ENCODE measurements at regions not wholly inside any gene's neighbourhood (a gene's known extent, or its start where the extent isn't known, plus 50 kb on each side); places are given as distances from the start of the nearest gene placed in this dataset.
"Not testable (repeated sequence)": the region's sequence is repeated elsewhere in the genome, so short reads cannot be mapped to it uniquely, and the experiment has no call there.

DNA sequence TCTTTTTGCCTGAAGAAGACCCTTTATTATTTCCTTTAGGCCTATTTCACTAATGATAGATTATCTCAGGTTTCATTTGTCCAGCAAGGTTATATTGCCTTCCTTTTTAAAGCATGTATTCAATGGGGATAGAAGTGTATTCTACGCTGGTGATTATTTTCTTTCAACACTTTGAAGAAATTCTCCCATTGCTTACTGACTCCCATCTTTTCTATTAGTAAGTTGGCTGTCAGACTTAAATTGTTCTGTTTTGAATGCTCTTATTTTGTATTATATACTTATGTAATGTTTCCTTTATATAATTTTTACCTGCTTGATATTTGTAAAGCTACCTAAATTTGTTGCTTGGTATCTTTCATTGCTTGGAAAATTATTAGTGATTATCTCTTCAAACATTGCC, 445.1 kb upstream of the RASGRP1 start:
- no peak for FAIRE-seq

DNA sequence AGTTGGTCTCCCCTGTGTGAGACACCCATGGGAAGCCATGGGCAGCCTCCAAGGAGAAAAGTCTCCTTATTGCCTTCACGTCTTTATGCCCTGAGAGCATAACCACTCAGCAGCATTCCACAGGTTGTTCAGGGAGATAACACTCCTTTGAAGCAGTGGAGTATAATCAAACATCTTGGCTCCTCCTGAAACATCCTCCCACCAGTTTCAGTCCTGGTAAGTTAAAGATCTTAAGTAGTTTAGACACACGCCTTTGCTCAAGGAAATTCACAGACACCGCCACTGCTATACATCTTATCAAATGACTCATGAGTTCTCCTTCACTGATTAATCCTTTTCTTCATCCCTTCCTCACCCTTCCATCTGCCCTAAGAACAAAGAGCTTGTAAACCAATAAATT, 446.5 kb upstream of the RASGRP1 start:
- not testable (repeated sequence) for FAIRE-seq; DNase-seq (ENCODE audit: insufficient read length, low spot score)

More for the DNA sequence above, 445.1 kb upstream of the RASGRP1 start:
- DNase-seq (ENCODE audit: insufficient read length, low spot score), result no peak

DNA sequence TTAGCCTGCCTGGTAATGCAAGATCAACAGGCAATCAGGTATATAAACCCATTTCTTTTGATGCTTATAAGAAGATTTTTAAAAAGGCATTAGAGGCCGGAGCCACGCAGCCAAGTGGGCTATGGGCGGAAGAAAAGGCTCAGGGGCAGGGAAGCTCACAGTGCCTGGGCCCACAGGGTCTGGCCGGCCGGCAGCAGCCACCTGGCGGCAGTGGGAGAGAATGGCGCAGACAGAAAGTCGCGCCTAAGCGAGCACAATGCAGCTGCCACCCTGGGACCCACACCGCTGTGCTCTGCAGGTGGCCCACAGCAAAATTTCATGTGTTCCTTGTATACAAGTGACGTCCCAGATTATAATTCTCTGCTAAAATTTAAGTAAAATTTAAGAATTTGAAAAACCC, 448.6 kb upstream of the RASGRP1 start:
- DNase-seq (ENCODE audit: insufficient read length, low spot score) (no peak), FAIRE-seq (no peak)

DNA sequence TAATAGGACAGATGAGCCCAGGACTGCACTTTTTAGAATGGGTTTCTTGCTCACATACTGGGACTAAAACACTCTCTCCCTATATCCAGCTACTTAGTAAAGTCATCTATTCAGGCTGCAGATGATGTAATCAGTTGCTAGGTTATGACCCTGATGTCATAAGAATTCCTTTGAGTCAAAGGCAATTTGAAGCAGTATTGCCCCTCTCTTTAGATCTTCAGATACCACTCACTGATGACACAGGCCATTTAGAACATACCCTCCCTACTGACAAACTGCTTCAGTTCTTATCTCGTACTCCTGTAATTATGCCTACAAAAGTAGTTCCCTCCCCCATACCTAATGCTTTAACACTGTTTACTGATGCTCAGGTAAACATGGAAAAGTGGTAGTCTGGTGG, 450.1 kb upstream of the RASGRP1 start:
- no peak for FAIRE-seq
- no peak for DNase-seq (ENCODE audit: insufficient read length, low spot score)

DNA sequence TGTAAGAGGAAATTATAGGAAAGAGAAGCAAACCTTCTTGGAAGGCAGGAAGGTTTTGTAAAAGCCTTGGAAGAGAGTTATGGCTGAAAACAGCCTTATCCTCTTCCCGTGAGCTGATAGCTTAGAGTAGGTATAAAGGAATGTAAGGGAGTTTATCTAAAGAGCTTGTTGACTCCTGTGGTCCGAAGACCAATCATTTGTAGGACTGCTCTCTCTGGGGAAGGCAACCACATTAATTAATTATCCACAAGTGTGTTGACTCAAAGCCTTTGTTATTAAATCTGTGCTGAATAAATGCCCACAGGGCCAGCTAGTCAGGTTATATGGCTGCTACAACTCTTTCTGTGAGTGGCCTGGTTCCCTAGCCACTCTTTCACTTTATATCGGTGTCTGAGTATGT, 452.1 kb upstream of the RASGRP1 start:
- DNase-seq (ENCODE audit: insufficient read length, low spot score) (no peak), FAIRE-seq (no peak)

DNA sequence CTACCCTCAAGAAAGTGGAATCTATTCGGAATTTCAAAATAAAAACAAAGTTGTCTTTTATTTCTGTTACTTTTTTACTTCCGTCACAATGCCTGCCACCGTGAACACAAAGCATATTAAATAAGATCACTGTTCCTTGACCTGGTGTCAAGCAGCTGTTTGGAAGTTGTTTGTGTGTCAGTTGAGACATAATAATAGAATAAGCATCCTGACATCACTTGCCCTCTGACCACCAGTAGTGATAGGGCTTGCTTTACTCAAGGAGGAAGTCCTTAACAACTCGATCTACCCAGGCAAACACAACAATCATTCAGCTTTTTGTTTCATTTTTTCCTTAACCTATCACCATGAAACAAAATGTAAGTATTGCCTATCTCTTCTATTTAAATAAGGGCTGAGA, 454.4 kb upstream of the RASGRP1 start:
- DNase-seq (ENCODE audit: insufficient read length, low spot score) (no peak), FAIRE-seq (no peak)

DNA sequence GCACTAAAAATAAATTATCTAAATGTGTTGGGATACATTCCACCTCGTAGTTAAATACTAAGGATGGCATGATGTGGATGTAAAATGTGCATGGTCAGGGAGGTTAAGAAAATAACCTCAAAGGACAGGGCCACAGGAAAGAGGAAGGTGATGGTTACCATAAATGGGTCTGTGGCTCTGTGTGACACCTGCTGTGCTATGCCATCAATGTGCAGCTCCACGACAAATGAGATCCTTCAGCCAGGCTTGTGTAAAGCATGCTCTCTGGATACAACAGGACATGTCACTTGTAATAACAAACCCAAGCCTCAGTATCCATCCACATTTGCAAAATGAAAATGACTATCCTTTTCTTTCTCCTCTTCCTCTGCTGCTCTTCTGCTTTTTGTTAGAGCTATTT, 456.7 kb upstream of the RASGRP1 start:
- DNase-seq (ENCODE audit: insufficient read length, low spot score), result no peak
- FAIRE-seq, result no peak

DNA sequence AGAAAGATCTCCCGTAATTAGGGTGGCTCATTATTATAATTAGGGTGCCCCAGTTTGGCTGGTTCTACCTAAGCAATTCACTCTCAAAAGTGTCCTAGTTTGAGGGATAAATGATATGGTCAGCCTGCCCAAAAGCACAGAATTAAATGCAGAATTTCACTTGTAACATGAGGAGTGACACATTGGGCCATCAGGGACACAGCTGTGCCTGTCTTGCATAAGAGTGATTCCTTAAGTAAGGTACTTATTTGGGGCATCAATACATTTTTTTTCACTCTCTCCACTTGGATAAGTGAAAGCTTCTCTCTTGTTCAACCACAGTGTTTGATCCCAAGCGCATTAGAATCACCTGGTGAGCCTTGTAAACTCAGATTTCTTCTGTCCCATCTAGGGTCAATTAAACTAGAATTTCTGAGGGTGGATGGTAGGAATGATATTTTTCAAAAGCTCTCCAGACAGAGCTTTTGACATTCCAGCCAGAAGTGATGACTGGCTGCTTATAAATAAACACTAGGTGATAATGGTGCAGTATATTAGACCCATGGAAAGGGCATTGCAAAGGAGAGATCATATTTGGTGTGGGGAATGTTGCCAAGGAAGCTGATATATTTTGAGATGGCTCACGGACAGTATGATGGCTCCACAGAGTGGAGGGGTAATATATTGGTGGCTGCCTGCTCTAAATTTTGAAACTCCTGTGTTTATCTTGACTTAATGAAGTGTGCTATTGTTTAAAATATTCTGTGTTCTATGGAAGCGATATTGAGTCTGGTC, 458.1 kb upstream of the RASGRP1 start:
- FAIRE-seq (no peak), DNase-seq (ENCODE audit: insufficient read length, low spot score) (no peak)

DNA sequence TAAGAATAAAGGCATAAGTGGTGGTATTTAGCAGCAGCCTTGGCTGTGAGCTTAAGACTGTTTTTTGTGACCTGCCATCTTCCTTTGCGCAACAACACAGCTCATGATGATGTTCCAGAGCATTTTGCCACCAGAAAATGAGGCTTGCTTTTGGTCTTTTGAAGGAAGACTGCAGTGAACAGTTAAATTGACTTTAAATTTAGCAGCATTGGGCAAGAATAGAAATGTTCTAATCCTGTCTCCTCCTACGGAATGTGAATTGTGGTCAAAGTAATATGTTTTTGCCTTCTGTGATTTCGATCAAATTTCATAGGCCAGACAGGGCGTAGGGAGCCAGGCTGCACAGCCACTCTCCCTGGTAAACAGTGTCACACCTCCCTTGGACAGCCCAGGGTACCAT, 460.7 kb upstream of the RASGRP1 start:
- FAIRE-seq, result no peak
- no peak for DNase-seq (ENCODE audit: insufficient read length, low spot score)

DNA sequence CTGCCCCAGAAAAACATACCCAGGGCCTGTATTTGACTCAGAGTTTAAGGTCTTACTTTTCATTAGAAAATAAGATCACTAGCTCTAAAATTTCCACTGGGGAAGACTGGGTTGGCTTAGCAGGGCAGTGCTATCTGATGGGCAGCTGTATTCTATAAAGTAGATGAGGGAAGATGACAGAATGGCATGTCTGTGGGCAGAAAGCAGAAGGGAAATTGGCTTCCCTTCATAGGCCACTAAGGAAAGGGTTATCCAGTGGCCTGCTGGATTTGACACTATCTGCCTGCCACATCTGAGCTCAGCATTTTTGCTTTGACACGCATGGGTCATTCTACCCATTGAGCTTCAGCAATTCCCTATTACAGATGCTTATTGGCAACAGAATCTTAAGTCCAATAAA, 461.3 kb upstream of the RASGRP1 start:
- FAIRE-seq (no peak), DNase-seq (ENCODE audit: insufficient read length, low spot score) (no peak)

DNA sequence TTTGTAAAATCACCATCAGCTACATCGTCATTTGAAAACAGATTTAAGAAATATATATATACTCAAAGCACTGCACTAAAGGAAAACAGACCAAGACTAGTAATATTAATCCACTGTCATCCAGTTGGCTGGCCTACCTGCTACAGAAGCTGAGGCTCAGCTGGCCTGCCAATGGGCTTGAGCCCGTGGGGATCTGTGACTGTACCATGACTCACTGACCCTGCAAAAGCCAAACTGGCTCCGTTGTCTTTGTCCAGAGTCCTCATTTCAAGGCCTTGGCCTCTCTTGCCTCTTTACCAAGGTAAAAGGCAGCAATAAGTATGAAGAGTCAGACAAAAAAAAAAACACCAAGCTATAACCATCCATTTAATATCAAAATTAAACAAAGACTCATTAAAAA, 463.5 kb upstream of the RASGRP1 start:
- FAIRE-seq (no peak), DNase-seq (ENCODE audit: insufficient read length, low spot score) (no peak)

DNA sequence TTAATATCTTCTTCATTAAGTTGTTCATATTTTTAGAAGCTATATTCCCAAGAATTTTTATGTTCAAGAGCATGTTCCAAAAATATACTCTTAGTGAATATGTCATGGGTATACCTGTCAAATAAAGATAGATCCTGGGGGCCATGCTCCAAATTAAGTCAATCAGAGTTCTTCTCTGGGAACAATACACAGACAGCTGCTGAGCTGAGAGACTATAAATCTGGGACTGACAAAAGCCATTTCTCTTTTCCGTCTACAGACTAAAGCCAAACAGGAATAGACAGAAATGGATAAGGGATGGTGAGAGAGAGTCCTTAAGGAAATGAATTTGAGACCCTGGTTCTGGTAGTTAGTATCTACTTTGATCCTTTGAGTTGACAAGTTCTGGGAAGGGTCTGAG, 465.1 kb upstream of the RASGRP1 start:
- FAIRE-seq, result no peak

DNA sequence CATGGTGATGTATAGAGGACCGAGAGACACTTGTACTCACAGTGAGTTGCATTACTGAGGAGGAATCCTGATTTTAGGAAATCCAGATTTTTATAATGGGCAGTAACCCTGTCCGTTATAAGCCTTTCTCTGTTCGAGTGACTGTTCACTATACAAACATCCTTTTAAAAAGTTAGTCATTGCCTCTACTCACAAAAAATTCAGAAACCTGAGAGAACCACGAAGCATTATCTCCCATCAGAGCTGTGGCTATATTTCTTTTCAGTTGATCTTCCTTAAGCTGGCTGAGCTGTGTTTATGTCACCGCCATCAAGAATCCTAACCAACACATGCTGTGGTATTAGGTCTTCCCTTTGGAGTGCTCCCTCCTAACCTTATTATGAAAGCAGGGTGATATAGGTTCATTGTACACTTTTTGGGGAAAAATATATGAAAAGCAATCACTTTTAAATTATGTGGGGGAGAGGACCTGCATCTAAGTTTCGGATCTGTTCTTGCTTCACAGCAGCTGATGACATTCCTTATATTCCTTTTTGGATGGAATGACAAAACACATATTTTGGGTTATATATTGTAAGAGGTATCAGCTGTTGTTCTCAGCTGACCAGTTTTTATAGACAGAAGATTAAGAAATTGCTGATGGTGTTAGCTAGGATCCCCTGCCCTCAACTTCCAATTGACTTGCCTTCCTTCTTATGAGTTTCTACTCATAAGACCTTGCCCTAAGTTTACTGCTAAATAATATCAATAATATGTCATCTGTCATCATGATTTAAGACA, 465.9 kb upstream of the RASGRP1 start:
- FAIRE-seq (no peak), DNase-seq (ENCODE audit: insufficient read length, low spot score) (no peak)

More for the DNA sequence above, 465.1 kb upstream of the RASGRP1 start:
- DNase-seq (ENCODE audit: insufficient read length, low spot score), result no peak

DNA sequence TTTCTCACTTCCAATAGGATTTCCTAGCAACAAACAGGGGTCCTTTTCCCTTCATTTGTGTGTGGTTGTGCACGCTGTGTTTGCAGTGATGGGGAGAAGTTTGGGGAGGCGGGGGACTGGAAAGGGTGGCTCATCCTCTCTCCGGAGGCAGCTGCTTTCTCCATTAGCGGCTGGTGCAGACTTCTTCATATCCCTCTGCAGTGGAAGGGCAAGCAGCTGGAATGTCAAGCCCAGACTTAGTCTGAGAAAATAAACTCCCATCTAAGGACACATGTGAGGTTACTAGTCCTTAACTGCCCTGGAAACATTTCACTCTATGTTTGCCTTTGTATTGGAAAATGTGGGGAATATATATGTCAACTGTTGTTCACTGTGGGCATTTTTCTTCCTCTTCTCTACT, 467.0 kb upstream of the RASGRP1 start:
- DNase-seq (ENCODE audit: insufficient read length, low spot score) (no peak), FAIRE-seq (no peak)

DNA sequence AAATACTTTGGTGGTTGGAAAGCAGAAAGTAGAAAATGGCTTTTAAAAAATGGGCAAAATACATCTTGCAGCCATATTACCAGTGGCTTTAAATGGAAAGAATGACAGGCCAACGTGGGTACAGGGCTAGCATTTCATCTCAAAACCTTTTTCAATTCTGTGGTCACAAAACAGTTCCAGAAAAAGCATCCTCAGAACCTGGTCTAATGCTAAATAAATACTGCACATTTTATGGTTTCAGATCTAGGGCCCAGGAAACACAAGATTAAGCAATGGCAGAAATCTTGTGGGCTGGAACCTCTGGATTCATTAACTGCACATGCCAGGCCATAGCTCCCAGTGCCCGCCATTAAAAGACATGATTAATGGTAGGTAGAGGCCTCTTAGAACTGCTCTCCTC, 470.2 kb upstream of the RASGRP1 start:
- FAIRE-seq, result no peak
- DNase-seq (ENCODE audit: insufficient read length, low spot score), result no peak

DNA sequence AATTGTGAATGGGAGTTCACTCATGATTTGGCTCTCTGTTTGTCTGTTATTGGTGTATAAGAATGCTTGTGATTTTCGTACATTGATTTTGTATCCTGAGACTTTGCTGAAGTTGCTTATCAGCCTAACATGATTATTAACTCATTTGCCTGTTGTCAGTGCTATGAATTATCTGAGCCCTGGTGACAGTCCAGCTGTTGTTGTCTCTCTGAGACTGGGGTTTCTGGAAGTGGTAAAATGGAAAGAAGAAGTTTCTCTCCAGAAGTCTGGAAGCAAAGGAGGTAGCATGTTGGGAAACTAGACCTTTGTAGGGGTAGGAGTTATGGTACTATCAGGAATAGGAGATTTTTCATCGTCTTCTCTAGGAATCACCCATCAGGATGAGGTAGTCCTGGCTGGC, 473.0 kb upstream of the RASGRP1 start:
- not testable (repeated sequence) for FAIRE-seq; DNase-seq (ENCODE audit: insufficient read length, low spot score)

DNA sequence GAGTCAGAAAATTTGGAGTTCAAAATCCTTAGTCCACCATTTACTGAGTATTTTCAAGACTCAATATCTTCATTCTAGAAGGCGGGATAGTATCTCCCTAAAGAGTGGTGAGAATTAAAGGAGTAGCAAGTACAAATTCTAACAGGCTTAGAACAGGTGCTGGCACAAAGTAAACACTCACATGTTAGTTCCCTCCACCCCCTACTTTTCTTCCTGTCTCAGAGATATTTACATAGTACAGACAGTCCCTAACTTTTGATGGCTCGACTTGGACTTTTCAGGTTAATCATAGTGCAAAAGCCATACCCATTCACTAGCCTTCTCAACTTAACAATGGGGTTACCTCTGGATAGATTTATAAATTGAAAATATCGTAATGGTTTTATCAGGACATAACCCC, 476.2 kb upstream of the RASGRP1 start:
- FAIRE-seq (no peak), DNase-seq (ENCODE audit: insufficient read length, low spot score) (no peak)

DNA sequence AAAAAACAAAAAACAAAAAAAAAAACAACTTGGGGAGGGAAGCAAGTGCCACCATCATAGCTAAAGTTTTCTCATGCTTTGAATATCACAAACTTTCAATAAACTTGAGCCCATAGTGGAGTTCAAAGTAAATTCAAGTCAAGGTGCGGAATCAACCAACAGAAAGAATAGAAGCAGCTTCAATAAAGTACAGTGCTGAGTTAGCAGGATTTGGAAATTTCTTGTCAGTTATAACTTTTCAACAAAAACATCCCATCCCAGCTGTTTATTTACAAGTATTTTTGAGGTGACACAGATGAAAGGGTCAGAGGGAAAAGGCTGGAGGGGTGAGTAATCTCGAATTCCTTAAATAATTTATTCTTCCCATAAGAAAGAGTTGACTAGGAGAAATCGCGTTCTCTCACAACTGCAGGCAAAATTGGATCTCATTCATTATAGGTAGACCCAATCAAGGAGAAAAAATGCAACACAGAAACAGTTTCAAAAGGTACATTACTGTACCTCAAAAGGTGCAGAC, 477.4 kb upstream of the RASGRP1 start:
- DNase-seq (ENCODE audit: insufficient read length, low spot score) (no peak), FAIRE-seq (no peak)

DNA sequence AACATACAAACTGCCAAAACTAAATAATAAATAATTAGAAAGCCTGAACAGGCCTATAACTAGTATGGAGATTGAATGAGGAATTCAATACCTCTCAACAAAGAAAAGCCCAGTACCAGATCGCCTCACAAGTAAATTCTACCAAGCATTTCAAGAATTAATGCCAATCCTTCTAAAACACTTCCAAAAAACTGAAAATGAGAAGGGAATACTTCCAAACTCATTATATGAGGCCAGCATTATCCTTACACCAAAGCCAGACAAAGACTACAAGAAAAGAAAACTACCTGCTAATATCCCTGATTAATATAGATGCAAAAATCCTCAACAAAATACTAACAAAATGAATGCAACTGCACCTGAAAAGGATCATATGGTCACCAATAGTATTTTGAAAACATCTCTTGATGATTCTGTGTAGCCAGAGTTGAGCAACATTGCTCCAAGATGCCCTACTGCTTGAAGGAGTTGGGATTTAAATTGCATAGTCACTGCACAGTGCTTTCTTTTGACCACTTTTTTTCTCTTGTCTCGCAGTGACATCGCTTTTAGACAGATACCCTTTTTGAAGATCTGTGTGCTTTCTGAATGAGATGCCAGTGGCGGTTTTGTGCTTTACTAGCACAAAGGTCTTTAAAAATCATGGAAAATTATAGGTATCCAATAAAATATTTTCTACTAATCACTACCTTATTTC, 487.2 kb upstream of the RASGRP1 start:
- DNase-seq (ENCODE audit: insufficient read length, low spot score), result no peak
- no peak for FAIRE-seq

DNA sequence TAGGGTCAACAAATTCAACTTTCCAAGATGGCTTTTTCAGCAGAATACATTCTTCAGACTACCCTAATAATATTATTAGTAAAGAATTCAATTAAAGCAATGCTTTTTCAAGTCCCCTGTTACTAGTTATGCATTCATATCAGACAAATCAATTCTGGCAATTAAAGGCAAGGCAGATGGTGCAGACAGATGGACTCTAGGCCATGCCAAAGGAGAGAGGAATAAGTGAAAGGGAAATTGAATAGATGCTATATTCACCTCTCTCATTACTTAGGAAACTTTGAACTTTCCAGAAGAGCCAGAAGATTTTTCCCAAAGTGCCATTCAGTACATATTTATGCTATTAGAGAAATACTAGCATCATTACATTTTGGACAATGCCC, 487.7 kb upstream of the RASGRP1 start:
- FAIRE-seq (no peak), DNase-seq (ENCODE audit: insufficient read length, low spot score) (no peak)

DNA sequence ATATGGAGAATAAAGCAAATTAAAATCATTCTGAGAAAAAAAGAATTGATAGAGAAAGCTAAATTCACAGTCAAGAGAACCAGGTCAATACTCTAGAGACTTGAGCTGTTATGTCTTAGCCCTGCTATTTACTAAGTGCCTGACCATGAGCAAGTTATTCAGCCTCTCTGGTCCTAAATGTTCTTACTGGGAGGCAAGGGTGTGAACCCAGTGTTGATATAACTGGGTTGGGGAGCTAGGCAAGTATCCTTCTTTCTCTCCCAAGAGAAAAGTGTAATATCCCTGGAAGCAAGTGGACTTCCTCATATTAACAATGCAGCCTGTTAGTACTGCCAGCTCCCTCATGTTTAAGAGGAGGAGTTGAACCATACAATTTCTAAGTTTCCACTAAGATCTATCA, 488.9 kb upstream of the RASGRP1 start:
- DNase-seq (ENCODE audit: insufficient read length, low spot score) (no peak), FAIRE-seq (no peak)

Data from GM19239 (cell line).